ENCODE measurements at regions not wholly inside any gene's neighbourhood (a gene's known extent, or its start where the extent isn't known, plus 50 kb on each side); places are given as distances from the start of the nearest gene placed in this dataset.

GRCh38 chr6:44642349-44642748 is 254.8 kb downstream of the CDC5L start:
- no peaks in the 10 kb centered on the region for H3K36me3 Mint-ChIP-seq (ENCODE audit: low read depth)
- peak overlapping the region; percentile 95 for H3K27ac Mint-ChIP-seq
- H3K4me1 Mint-ChIP-seq, result peaks cover 42% of the 10 kb centered on the region
- H3K4me3 Mint-ChIP-seq, result peak overlapping the region; percentile 49
- DNase-seq (no peak), ATAC-seq (peak; percentile 44)
- peaks cover 2% of the 10 kb centered on the region for H3K27me3 Mint-ChIP-seq
- peaks cover 6% of the 10 kb centered on the region for H3K9me3 Mint-ChIP-seq

GRCh38 chr6:44642870-44643522 is 255.5 kb downstream of the CDC5L start:
- H3K4me3 Mint-ChIP-seq, result peak overlapping the region; percentile 49
- H3K9me3 Mint-ChIP-seq, result peaks cover 2% of the 10 kb centered on the region
- H3K4me1 Mint-ChIP-seq, result peaks cover 42% of the 10 kb centered on the region
- H3K27ac Mint-ChIP-seq, result peak overlapping the region; percentile 95
- peaks cover 2% of the 10 kb centered on the region for H3K27me3 Mint-ChIP-seq
- DNase-seq (peak; percentile 54), ATAC-seq (peak; percentile 92)
- H3K36me3 Mint-ChIP-seq (ENCODE audit: low read depth), result no peaks in the 10 kb centered on the region

- no peak overlapping the region for H3K4me3 Mint-ChIP-seq
Observed at GRCh38 chr6:44645276-44645675, 257.8 kb downstream of the CDC5L start.

GRCh38 chr6:44646355-44646754 is 258.8 kb downstream of the CDC5L start:
- Mint-ChIP-seq H3K36me3 (ENCODE audit: low read depth) (no peaks in the 10 kb centered on the region), H3K4me1 (peaks cover 28% of the 10 kb centered on the region), H3K27me3 (peaks cover 2% of the 10 kb centered on the region), H3K4me3 (no peak overlapping the region), H3K27ac (no peak overlapping the region), H3K9me3 (no peaks in the 10 kb centered on the region)
- DNase-seq, result no peak
- no peak for ATAC-seq

More at GRCh38 chr6:44645276-44645675, 257.8 kb downstream of the CDC5L start:
- no peak overlapping the region for H3K27ac Mint-ChIP-seq
- no peak for ATAC-seq
- peaks cover 2% of the 10 kb centered on the region for H3K27me3 Mint-ChIP-seq
- no peaks in the 10 kb centered on the region for H3K36me3 Mint-ChIP-seq (ENCODE audit: low read depth)
- peaks cover 39% of the 10 kb centered on the region for H3K4me1 Mint-ChIP-seq
- DNase-seq, result no peak
- no peaks in the 10 kb centered on the region for H3K9me3 Mint-ChIP-seq

GRCh38 chr6:44649365-44650025 is 262.0 kb downstream of the CDC5L start:
- Mint-ChIP-seq H3K4me3 (no peak overlapping the region), H3K27me3 (peaks cover 5% of the 10 kb centered on the region), H3K27ac (no peak overlapping the region)

GRCh38 chr6:44650495-44650894 is 263.0 kb downstream of the CDC5L start:
- H3K9me3 Mint-ChIP-seq, result no peaks in the 10 kb centered on the region

More at GRCh38 chr6:44649365-44650025, 262.0 kb downstream of the CDC5L start:
- Mint-ChIP-seq H3K36me3 (ENCODE audit: low read depth) (no peaks in the 10 kb centered on the region), H3K4me1 (peaks cover 2% of the 10 kb centered on the region), H3K9me3 (no peaks in the 10 kb centered on the region)
- ATAC-seq (no peak), DNase-seq (no peak)

GRCh38 chr6:44650947-44651346 is 263.4 kb downstream of the CDC5L start:
- no peak overlapping the region for H3K27ac Mint-ChIP-seq
- ATAC-seq, result no peak
- no peak overlapping the region for H3K4me3 Mint-ChIP-seq
- no peaks in the 10 kb centered on the region for H3K9me3 Mint-ChIP-seq
- no peaks in the 10 kb centered on the region for H3K36me3 Mint-ChIP-seq (ENCODE audit: low read depth)
- H3K4me1 Mint-ChIP-seq, result peaks cover 11% of the 10 kb centered on the region
- no peak for DNase-seq
- H3K27me3 Mint-ChIP-seq, result peaks cover 5% of the 10 kb centered on the region

More at GRCh38 chr6:44650495-44650894, 263.0 kb downstream of the CDC5L start:
- Mint-ChIP-seq H3K27me3 (peaks cover 5% of the 10 kb centered on the region), H3K27ac (no peak overlapping the region), H3K4me1 (peaks cover 9% of the 10 kb centered on the region), H3K4me3 (no peak overlapping the region), H3K36me3 (ENCODE audit: low read depth) (no peaks in the 10 kb centered on the region)
- DNase-seq (no peak), ATAC-seq (no peak)

- no peak overlapping the region for H3K27ac Mint-ChIP-seq
- H3K4me1 Mint-ChIP-seq, result peaks cover 9% of the 10 kb centered on the region
- no peaks in the 10 kb centered on the region for H3K36me3 Mint-ChIP-seq (ENCODE audit: low read depth)
- no peaks in the 10 kb centered on the region for H3K9me3 Mint-ChIP-seq
- ATAC-seq, result no peak
- peaks cover 5% of the 10 kb centered on the region for H3K27me3 Mint-ChIP-seq
- DNase-seq, result no peak
- H3K4me3 Mint-ChIP-seq, result no peak overlapping the region
Observed at GRCh38 chr6:44651604-44652003, 264.1 kb downstream of the CDC5L start.

- peaks cover 8% of the 10 kb centered on the region for H3K4me1 Mint-ChIP-seq
- ATAC-seq (no peak), DNase-seq (no peak)
- no peak overlapping the region for H3K27ac Mint-ChIP-seq
- H3K36me3 Mint-ChIP-seq (ENCODE audit: low read depth), result no peaks in the 10 kb centered on the region
- H3K4me3 Mint-ChIP-seq, result no peak overlapping the region
- H3K27me3 Mint-ChIP-seq, result peaks cover 5% of the 10 kb centered on the region
- no peaks in the 10 kb centered on the region for H3K9me3 Mint-ChIP-seq
Observed at GRCh38 chr6:44652547-44652946, 265.0 kb downstream of the CDC5L start.

- DNase-seq (no peak), ATAC-seq (no peak)
- Mint-ChIP-seq H3K4me1 (peaks cover 8% of the 10 kb centered on the region), H3K36me3 (ENCODE audit: low read depth) (no peaks in the 10 kb centered on the region), H3K27me3 (peaks cover 5% of the 10 kb centered on the region), H3K9me3 (no peaks in the 10 kb centered on the region), H3K4me3 (no peak overlapping the region), H3K27ac (no peak overlapping the region)
Observed at GRCh38 chr6:44653091-44653490, 265.6 kb downstream of the CDC5L start.

GRCh38 chr6:44653761-44654218 is 266.3 kb downstream of the CDC5L start:
- no peak for DNase-seq

GRCh38 chr6:44655412-44656342 is 268.2 kb downstream of the CDC5L start:
- peak overlapping the region; percentile 46 for H3K4me3 Mint-ChIP-seq

More at GRCh38 chr6:44653761-44654218, 266.3 kb downstream of the CDC5L start:
- Mint-ChIP-seq H3K27ac (no peak overlapping the region), H3K27me3 (peaks cover 3% of the 10 kb centered on the region), H3K4me1 (peaks cover 8% of the 10 kb centered on the region), H3K4me3 (no peak overlapping the region), H3K36me3 (ENCODE audit: low read depth) (no peaks in the 10 kb centered on the region), H3K9me3 (peaks cover 4% of the 10 kb centered on the region)
- ATAC-seq, result no peak

GRCh38 chr6:44656691-44657090 is 269.2 kb downstream of the CDC5L start:
- peaks cover 8% of the 10 kb centered on the region for H3K4me1 Mint-ChIP-seq
- no peak overlapping the region for H3K27ac Mint-ChIP-seq
- ATAC-seq (no peak), DNase-seq (no peak)
- H3K9me3 Mint-ChIP-seq, result peaks cover 4% of the 10 kb centered on the region
- H3K27me3 Mint-ChIP-seq, result peaks cover 3% of the 10 kb centered on the region
- H3K36me3 Mint-ChIP-seq (ENCODE audit: low read depth), result no peaks in the 10 kb centered on the region
- H3K4me3 Mint-ChIP-seq, result no peak overlapping the region

More at GRCh38 chr6:44655412-44656342, 268.2 kb downstream of the CDC5L start:
- Mint-ChIP-seq H3K9me3 (peaks cover 4% of the 10 kb centered on the region), H3K27me3 (peaks cover 3% of the 10 kb centered on the region), H3K27ac (peak overlapping the region; percentile 57), H3K4me1 (peaks cover 8% of the 10 kb centered on the region), H3K36me3 (ENCODE audit: low read depth) (no peaks in the 10 kb centered on the region)
- peak; percentile 85 for DNase-seq
- ATAC-seq, result peak; percentile 82

GRCh38 chr6:44657206-44657819 is 269.8 kb downstream of the CDC5L start:
- H3K9me3 Mint-ChIP-seq, result peaks cover 4% of the 10 kb centered on the region
- H3K36me3 Mint-ChIP-seq (ENCODE audit: low read depth), result no peaks in the 10 kb centered on the region
- H3K4me1 Mint-ChIP-seq, result peaks cover 8% of the 10 kb centered on the region
- H3K27me3 Mint-ChIP-seq, result peaks cover 3% of the 10 kb centered on the region
- DNase-seq (no peak), ATAC-seq (no peak)
- no peak overlapping the region for H3K4me3 Mint-ChIP-seq
- no peak overlapping the region for H3K27ac Mint-ChIP-seq
